ENCODE measurements at regions not wholly inside any gene's neighbourhood (a gene's known extent, or its start where the extent isn't known, plus 50 kb on each side); places are given as distances from the start of the nearest gene placed in this dataset.

DNA sequence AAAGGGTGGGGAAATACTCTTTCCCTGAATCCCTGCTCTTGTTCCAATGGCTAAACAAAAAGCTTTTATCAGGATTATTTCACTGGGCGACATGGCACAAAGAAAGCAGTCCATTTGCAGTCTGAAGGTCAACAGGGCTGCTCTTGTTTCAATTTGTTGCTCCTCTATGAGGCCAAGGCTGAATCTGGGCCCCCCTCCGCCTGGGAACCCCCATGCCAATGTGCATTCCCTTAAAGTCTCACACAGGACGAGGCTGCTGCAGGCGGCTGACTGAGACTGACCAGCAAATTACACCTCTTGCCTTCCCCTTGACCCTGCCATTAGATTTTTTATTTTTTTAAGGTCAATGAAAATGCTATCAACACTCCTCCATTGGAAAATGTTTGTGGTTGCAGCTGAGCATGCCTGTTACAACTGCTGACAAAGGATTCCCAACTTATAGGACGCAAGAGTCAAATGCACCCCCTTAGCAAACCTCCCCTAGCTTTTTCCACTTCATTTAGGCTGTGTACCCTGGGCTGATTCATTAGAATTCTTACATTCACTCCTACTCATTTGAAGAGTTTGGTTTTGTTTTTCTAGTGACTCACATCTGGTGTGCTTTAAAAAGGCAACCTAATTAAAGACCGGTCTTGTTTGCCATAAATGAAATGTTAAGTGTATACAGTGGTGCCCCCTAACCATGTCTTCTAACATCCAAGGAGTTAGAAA lies 60.8 kb upstream of the ARHGEF3 start:
- Mint-ChIP-seq H3K27ac (ENCODE audit: unreplicated experiment) (no peak overlapping the region), H3K9me3 (ENCODE audit: unreplicated experiment) (peaks cover 2% of the 10 kb centered on the region), H3K27me3 (ENCODE audit: unreplicated experiment) (no peaks in the 10 kb centered on the region), H3K4me3 (ENCODE audit: unreplicated experiment) (no peak overlapping the region), H3K36me3 (ENCODE audit: unreplicated experiment) (no peaks in the 10 kb centered on the region), H3K4me1 (ENCODE audit: low read depth, unreplicated experiment) (peaks cover 4% of the 10 kb centered on the region)
- DNase-seq, result no peak
- no peak for TF ChIP-seq CTCF (IDR thresholded peaks at IDR 0.05; ENCODE audit: partially characterized antibody, unreplicated experiment)

DNA sequence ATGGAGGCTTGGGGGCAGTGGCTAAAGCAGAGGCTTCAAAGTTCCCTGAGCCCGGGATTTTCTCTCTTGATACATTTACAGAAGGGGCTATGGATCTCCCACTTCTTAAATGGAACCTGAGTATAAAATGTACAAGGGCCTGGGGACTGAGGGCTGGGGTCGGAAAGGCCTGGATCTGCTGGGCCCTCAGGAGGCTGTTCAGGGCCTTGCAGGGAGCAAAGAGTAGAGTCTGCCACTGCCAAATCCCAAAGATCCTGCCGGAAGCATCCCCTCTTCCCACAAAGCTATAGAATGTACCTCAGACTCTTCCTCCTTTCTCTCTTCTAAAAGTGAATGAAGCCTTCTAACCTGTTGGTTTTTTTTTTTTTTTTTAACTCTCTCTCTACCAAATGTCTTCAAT lies 59.8 kb upstream of the ARHGEF3 start:
- no peaks in the 10 kb centered on the region for H3K36me3 Mint-ChIP-seq (ENCODE audit: unreplicated experiment)
- no peak overlapping the region for H3K27ac Mint-ChIP-seq (ENCODE audit: unreplicated experiment)
- no peak overlapping the region for H3K4me3 Mint-ChIP-seq (ENCODE audit: unreplicated experiment)
- no peak for TF ChIP-seq CTCF (IDR thresholded peaks at IDR 0.05; ENCODE audit: partially characterized antibody, unreplicated experiment)
- H3K4me1 Mint-ChIP-seq (ENCODE audit: low read depth, unreplicated experiment), result peaks cover 4% of the 10 kb centered on the region
- DNase-seq, result no peak
- peaks cover 2% of the 10 kb centered on the region for H3K9me3 Mint-ChIP-seq (ENCODE audit: unreplicated experiment)
- H3K27me3 Mint-ChIP-seq (ENCODE audit: unreplicated experiment), result no peaks in the 10 kb centered on the region

DNA sequence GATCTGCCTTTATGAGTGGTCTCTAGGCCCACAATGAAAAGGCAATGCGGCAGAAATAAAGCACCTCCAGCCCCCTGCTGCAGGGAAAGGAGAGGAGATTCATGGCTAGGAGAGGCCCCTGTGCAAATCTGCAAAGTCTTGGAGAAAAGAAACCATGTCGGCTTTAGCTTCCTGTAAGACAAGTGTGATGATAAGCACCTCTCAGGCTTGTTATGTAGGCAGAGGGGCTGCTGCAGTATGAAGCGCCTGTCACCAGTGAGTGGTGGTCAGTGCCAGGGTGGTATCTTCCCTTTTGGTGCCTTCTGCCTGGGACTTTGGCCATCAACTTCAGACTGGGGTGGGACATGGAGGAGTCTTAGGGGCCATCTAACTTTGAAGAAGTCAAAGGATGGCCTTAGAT lies 59.2 kb upstream of the ARHGEF3 start:
- no peak for DNase-seq
- H3K27ac Mint-ChIP-seq (ENCODE audit: unreplicated experiment), result no peak overlapping the region
- H3K4me3 Mint-ChIP-seq (ENCODE audit: unreplicated experiment), result no peak overlapping the region
- peaks cover 2% of the 10 kb centered on the region for H3K9me3 Mint-ChIP-seq (ENCODE audit: unreplicated experiment)
- H3K27me3 Mint-ChIP-seq (ENCODE audit: unreplicated experiment), result no peaks in the 10 kb centered on the region
- peaks cover 4% of the 10 kb centered on the region for H3K4me1 Mint-ChIP-seq (ENCODE audit: low read depth, unreplicated experiment)
- no peaks in the 10 kb centered on the region for H3K36me3 Mint-ChIP-seq (ENCODE audit: unreplicated experiment)
- no peak for TF ChIP-seq CTCF (IDR thresholded peaks at IDR 0.05; ENCODE audit: partially characterized antibody, unreplicated experiment)

DNA sequence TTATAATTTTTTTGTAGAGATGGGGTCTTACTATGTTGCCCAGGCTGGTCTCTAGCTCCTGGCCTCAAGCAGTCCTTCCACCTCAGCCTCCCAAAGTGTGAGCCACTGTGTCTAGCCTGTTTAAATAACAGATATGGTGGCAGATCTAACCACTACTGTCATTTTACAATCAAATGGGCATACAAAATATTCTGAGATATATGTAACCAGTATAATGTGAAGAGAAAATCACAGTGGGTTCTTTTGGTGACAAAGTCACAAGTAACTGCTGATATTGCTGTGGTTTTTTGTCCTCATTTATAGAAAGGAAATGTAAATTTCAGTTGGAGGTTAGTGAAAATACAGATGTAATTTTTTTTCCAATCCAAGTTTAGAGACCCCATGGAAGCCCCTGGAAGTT lies 58.6 kb upstream of the ARHGEF3 start:
- peaks cover 2% of the 10 kb centered on the region for H3K9me3 Mint-ChIP-seq (ENCODE audit: unreplicated experiment)
- no peak for TF ChIP-seq CTCF (IDR thresholded peaks at IDR 0.05; ENCODE audit: partially characterized antibody, unreplicated experiment)
- no peaks in the 10 kb centered on the region for H3K36me3 Mint-ChIP-seq (ENCODE audit: unreplicated experiment)
- H3K27ac Mint-ChIP-seq (ENCODE audit: unreplicated experiment), result no peak overlapping the region
- peaks cover 4% of the 10 kb centered on the region for H3K4me1 Mint-ChIP-seq (ENCODE audit: low read depth, unreplicated experiment)
- no peaks in the 10 kb centered on the region for H3K27me3 Mint-ChIP-seq (ENCODE audit: unreplicated experiment)
- no peak for DNase-seq
- H3K4me3 Mint-ChIP-seq (ENCODE audit: unreplicated experiment), result no peak overlapping the region

- no peak for TF ChIP-seq CTCF (IDR thresholded peaks at IDR 0.05; ENCODE audit: partially characterized antibody, unreplicated experiment)
- no peak for DNase-seq
Measured at GRCh38 chr3:56858331-56858730, 56.6 kb upstream of the ARHGEF3 start.

More at GRCh38 chr3:56858331-56858730, 56.6 kb upstream of the ARHGEF3 start:
- Mint-ChIP-seq H3K27me3 (ENCODE audit: unreplicated experiment) (peaks cover 2% of the 10 kb centered on the region), H3K4me3 (ENCODE audit: unreplicated experiment) (no peak overlapping the region), H3K27ac (ENCODE audit: unreplicated experiment) (no peak overlapping the region), H3K4me1 (ENCODE audit: low read depth, unreplicated experiment) (peaks cover 4% of the 10 kb centered on the region), H3K36me3 (ENCODE audit: unreplicated experiment) (no peaks in the 10 kb centered on the region), H3K9me3 (ENCODE audit: unreplicated experiment) (no peaks in the 10 kb centered on the region)

Measured in glutamatergic neuron (in vitro differentiated cells).